GM23338 (cell line): ENCODE measurements at regions not wholly inside any gene's neighbourhood (a gene's known extent, or its start where the extent isn't known, plus 50 kb on each side); places are given as distances from the start of the nearest gene placed in this dataset.

Source experiments
- CREB1 ChIP-seq: fragments of 250-450 bp; sonication (Bioruptor Pico); IDR thresholded peaks from 2 replicates; pipeline ENCODE4 v1.5.0; 2020; ENCODE audit warnings: low read depth, mild to moderate bottlenecking, moderate library complexity
- EZH2 ChIP-seq: fragments of 200-600 bp; sonication (generic); IDR thresholded peaks from one replicate; pipeline ENCODE4 v1.8.0; 2017; ENCODE audit warnings: antibody characterized with exemption, mild to moderate bottlenecking, low read depth; ENCODE audit not compliant: unreplicated experiment
- EZH2phosphoT487 ChIP-seq: fragments of 200-600 bp; sonication (generic); IDR thresholded peaks from one replicate; pipeline ENCODE4 v1.8.1; 2018; ENCODE audit warnings: antibody characterized with exemption; ENCODE audit not compliant: unreplicated experiment
- JUNB ChIP-seq: IDR thresholded peaks from one replicate; pipeline ENCODE4 v1.6.1; 2016; ENCODE audit warnings: antibody characterized with exemption; ENCODE audit not compliant: unreplicated experiment
- NANOG ChIP-seq: IDR thresholded peaks from 2 replicates; pipeline ENCODE4 v1.6.1; 2016; ENCODE audit warnings: antibody characterized with exemption, borderline replicate concordance
- POLR2AphosphoS5 ChIP-seq: IDR thresholded peaks from 2 replicates; pipeline ENCODE4 v1.6.1; 2016; ENCODE audit warnings: antibody characterized with exemption, low read depth
- STAT1 ChIP-seq: IDR thresholded peaks from one replicate; pipeline ENCODE4 v1.6.1; 2016; ENCODE audit warnings: antibody characterized with exemption; ENCODE audit not compliant: unreplicated experiment
- ZNF114 ChIP-seq: fragments of 250-450 bp; sonication (Bioruptor Pico); IDR thresholded peaks from 2 replicates; pipeline ENCODE4 v1.5.0; 2020; ENCODE audit warnings: mild to moderate bottlenecking, moderate library complexity
- TF ChIP-seq, protein P1 (sequence below), 2 experiments: fragments of 200-600 bp in 1 of 2; sonication (generic) in 1 of 2; conservative IDR thresholded peaks; 2 replicates each; pipeline versions ENCODE4 v1.5.1 to v1.6.1; 2016 to 2017; ENCODE audit warnings: antibody characterized with exemption in 2 of 2, low read depth in 2 of 2, mild to moderate bottlenecking in 2 of 2, moderate library complexity in 1 of 2
- TF ChIP-seq, protein P2 (sequence below): IDR thresholded peaks from one replicate; pipeline ENCODE4 v1.6.1; 2018; ENCODE audit warnings: antibody characterized with exemption; ENCODE audit not compliant: unreplicated experiment
- TF ChIP-seq, protein P3 (sequence below): IDR thresholded peaks from 2 replicates; pipeline ENCODE4 v1.6.1; 2016; ENCODE audit warnings: antibody characterized with exemption
- TF ChIP-seq, protein P4 (sequence below): fragments of 250-450 bp; sonication (Bioruptor Pico); IDR thresholded peaks from 2 replicates; pipeline ENCODE4 v1.5.0; 2020; ENCODE audit warnings: mild to moderate bottlenecking, moderate library complexity

DNA sequence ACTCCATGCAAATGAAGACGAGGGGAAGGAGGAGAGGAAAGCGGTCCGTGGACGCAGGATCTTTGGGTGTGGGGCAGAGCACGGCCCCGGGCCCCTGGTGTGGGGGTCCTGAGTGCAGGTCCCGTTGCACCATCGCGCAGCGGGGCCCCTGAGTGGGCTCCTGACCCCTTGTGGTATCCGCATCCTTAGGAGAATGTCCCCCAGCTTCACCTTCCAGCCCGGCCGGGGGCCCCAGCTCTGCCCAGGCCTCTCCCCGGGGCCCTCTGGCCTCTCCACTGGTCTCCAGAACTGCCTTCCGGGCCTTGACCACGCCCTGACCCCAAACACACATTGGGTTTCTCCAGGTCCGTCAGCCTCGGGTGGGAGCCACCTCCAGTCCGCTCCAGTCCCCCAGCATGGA is 431.8 kb upstream of the SALL3 start:
- TF ChIP-seq POLR2AphosphoS5 (no peak), EZH2 (no peak), EZH2phosphoT487 (no peak), CREB1 (CRISPR knock-in tag) (no peak), JUNB (no peak), NANOG (no peak), ZNF114 (CRISPR knock-in tag) (no peak), STAT1 (no peak)
- TF ChIP-seq, protein P1, sequence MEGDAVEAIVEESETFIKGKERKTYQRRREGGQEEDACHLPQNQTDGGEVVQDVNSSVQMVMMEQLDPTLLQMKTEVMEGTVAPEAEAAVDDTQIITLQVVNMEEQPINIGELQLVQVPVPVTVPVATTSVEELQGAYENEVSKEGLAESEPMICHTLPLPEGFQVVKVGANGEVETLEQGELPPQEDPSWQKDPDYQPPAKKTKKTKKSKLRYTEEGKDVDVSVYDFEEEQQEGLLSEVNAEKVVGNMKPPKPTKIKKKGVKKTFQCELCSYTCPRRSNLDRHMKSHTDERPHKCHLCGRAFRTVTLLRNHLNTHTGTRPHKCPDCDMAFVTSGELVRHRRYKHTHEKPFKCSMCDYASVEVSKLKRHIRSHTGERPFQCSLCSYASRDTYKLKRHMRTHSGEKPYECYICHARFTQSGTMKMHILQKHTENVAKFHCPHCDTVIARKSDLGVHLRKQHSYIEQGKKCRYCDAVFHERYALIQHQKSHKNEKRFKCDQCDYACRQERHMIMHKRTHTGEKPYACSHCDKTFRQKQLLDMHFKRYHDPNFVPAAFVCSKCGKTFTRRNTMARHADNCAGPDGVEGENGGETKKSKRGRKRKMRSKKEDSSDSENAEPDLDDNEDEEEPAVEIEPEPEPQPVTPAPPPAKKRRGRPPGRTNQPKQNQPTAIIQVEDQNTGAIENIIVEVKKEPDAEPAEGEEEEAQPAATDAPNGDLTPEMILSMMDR (conservative IDR thresholded peaks at IDR 0.05; ENCODE audit: low read depth in 2 of 2), result no peak
- TF ChIP-seq, protein P2, sequence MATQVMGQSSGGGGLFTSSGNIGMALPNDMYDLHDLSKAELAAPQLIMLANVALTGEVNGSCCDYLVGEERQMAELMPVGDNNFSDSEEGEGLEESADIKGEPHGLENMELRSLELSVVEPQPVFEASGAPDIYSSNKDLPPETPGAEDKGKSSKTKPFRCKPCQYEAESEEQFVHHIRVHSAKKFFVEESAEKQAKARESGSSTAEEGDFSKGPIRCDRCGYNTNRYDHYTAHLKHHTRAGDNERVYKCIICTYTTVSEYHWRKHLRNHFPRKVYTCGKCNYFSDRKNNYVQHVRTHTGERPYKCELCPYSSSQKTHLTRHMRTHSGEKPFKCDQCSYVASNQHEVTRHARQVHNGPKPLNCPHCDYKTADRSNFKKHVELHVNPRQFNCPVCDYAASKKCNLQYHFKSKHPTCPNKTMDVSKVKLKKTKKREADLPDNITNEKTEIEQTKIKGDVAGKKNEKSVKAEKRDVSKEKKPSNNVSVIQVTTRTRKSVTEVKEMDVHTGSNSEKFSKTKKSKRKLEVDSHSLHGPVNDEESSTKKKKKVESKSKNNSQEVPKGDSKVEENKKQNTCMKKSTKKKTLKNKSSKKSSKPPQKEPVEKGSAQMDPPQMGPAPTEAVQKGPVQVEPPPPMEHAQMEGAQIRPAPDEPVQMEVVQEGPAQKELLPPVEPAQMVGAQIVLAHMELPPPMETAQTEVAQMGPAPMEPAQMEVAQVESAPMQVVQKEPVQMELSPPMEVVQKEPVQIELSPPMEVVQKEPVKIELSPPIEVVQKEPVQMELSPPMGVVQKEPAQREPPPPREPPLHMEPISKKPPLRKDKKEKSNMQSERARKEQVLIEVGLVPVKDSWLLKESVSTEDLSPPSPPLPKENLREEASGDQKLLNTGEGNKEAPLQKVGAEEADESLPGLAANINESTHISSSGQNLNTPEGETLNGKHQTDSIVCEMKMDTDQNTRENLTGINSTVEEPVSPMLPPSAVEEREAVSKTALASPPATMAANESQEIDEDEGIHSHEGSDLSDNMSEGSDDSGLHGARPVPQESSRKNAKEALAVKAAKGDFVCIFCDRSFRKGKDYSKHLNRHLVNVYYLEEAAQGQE, result no peak
- TF ChIP-seq, protein P3, sequence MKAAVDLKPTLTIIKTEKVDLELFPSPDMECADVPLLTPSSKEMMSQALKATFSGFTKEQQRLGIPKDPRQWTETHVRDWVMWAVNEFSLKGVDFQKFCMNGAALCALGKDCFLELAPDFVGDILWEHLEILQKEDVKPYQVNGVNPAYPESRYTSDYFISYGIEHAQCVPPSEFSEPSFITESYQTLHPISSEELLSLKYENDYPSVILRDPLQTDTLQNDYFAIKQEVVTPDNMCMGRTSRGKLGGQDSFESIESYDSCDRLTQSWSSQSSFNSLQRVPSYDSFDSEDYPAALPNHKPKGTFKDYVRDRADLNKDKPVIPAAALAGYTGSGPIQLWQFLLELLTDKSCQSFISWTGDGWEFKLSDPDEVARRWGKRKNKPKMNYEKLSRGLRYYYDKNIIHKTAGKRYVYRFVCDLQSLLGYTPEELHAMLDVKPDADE, result no peak
- TF ChIP-seq, protein P4, sequence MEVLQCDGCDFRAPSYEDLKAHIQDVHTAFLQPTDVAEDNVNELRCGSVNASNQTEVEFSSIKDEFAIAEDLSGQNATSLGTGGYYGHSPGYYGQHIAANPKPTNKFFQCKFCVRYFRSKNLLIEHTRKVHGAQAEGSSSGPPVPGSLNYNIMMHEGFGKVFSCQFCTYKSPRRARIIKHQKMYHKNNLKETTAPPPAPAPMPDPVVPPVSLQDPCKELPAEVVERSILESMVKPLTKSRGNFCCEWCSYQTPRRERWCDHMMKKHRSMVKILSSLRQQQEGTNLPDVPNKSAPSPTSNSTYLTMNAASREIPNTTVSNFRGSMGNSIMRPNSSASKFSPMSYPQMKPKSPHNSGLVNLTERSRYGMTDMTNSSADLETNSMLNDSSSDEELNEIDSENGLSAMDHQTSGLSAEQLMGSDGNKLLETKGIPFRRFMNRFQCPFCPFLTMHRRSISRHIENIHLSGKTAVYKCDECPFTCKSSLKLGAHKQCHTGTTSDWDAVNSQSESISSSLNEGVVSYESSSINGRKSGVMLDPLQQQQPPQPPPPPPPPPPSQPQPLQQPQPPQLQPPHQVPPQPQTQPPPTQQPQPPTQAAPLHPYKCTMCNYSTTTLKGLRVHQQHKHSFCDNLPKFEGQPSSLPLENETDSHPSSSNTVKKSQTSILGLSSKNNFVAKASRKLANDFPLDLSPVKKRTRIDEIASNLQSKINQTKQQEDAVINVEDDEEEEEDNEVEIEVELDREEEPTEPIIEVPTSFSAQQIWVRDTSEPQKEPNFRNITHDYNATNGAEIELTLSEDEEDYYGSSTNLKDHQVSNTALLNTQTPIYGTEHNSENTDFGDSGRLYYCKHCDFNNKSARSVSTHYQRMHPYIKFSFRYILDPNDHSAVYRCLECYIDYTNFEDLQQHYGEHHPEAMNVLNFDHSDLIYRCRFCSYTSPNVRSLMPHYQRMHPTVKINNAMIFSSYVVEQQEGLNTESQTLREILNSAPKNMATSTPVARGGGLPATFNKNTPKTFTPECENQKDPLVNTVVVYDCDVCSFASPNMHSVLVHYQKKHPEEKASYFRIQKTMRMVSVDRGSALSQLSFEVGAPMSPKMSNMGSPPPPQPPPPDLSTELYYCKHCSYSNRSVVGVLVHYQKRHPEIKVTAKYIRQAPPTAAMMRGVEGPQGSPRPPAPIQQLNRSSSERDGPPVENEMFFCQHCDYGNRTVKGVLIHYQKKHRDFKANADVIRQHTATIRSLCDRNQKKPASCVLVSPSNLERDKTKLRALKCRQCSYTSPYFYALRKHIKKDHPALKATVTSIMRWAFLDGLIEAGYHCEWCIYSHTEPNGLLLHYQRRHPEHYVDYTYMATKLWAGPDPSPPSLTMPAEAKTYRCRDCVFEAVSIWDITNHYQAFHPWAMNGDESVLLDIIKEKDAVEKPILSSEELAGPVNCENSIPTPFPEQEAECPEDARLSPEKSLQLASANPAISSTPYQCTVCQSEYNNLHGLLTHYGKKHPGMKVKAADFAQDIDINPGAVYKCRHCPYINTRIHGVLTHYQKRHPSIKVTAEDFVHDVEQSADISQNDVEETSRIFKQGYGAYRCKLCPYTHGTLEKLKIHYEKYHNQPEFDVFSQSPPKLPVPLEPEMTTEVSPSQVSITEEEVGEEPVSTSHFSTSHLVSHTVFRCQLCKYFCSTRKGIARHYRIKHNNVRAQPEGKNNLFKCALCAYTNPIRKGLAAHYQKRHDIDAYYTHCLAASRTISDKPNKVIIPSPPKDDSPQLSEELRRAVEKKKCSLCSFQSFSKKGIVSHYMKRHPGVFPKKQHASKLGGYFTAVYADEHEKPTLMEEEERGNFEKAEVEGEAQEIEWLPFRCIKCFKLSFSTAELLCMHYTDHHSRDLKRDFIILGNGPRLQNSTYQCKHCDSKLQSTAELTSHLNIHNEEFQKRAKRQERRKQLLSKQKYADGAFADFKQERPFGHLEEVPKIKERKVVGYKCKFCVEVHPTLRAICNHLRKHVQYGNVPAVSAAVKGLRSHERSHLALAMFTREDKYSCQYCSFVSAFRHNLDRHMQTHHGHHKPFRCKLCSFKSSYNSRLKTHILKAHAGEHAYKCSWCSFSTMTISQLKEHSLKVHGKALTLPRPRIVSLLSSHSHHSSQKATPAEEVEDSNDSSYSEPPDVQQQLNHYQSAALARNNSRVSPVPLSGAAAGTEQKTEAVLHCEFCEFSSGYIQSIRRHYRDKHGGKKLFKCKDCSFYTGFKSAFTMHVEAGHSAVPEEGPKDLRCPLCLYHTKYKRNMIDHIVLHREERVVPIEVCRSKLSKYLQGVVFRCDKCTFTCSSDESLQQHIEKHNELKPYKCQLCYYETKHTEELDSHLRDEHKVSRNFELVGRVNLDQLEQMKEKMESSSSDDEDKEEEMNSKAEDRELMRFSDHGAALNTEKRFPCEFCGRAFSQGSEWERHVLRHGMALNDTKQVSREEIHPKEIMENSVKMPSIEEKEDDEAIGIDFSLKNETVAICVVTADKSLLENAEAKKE, result no peak
